ENCODE measurements at regions not wholly inside any gene's neighbourhood (a gene's known extent, or its start where the extent isn't known, plus 50 kb on each side); places are given as distances from the start of the nearest gene placed in this dataset.
"Not testable (repeated sequence)": the region's sequence is repeated elsewhere in the genome, so short reads cannot be mapped to it uniquely, and the experiment has no call there.

GRCh38 chr5:143659599-143660238 lies 152.2 kb upstream of the HMHB1 start:
- no peak for DNase-seq

GRCh38 chr5:143658956-143659355 lies 153.0 kb upstream of the HMHB1 start:
- DNase-seq, result no peak

GRCh38 chr5:143657647-143658285 lies 154.2 kb upstream of the HMHB1 start:
- peak; percentile 61 for DNase-seq

GRCh38 chr5:143653766-143654282 lies 158.1 kb upstream of the HMHB1 start:
- DNase-seq, result no peak

GRCh38 chr5:143653256-143653655 lies 158.7 kb upstream of the HMHB1 start:
- DNase-seq, result no peak

GRCh38 chr5:143652108-143652700 lies 159.8 kb upstream of the HMHB1 start:
- DNase-seq, result no peak

GRCh38 chr5:143649937-143650621 lies 161.9 kb upstream of the HMHB1 start:
- no peak for DNase-seq

GRCh38 chr5:143648696-143649095 lies 163.3 kb upstream of the HMHB1 start:
- DNase-seq, result no peak

- no peak for DNase-seq
Observed at GRCh38 chr5:143646961-143647360, 165.0 kb upstream of the HMHB1 start.

- no peak for DNase-seq
Observed at GRCh38 chr5:143645356-143645755, 166.6 kb upstream of the HMHB1 start.

GRCh38 chr5:143644727-143645126 lies 167.2 kb upstream of the HMHB1 start:
- DNase-seq, result no peak

GRCh38 chr5:143642791-143643190 lies 169.2 kb upstream of the HMHB1 start:
- DNase-seq, result no peak

- no peak for DNase-seq
Observed at GRCh38 chr5:143641549-143642355, 170.2 kb upstream of the HMHB1 start.

- DNase-seq, result no peak
Observed at GRCh38 chr5:143638654-143639053, 173.3 kb upstream of the HMHB1 start.

GRCh38 chr5:143636931-143637528 lies 174.9 kb upstream of the HMHB1 start:
- no peak for DNase-seq

- no peak for DNase-seq
Observed at GRCh38 chr5:143635888-143636287, 176.1 kb upstream of the HMHB1 start.

- no peak for DNase-seq
Observed at GRCh38 chr5:143635146-143635752, 176.7 kb upstream of the HMHB1 start.

GRCh38 chr5:143634689-143635088 lies 177.3 kb upstream of the HMHB1 start:
- no peak for DNase-seq

GRCh38 chr5:143629871-143630659 lies 181.9 kb upstream of the HMHB1 start:
- DNase-seq, result no peak

GRCh38 chr5:143625048-143625447 lies 186.9 kb upstream of the HMHB1 start:
- not testable (repeated sequence) for DNase-seq

GRCh38 chr5:143624465-143624864 lies 187.5 kb upstream of the HMHB1 start:
- DNase-seq, result no peak
